A673 (cell line): ENCODE measurements at regions not wholly inside any gene's neighbourhood (a gene's known extent, or its start where the extent isn't known, plus 50 kb on each side); places are given as distances from the start of the nearest gene placed in this dataset.

Source experiments
- BruUV-seq: library from RNA; stranded (reverse); fragments of 400-500 nt; replicated peaks from 2 replicates; lab custom pipeline; 2021; lab: Mats Ljungman, UMichigan
- CTCF ChIA-PET: fragments of 300-600 bp; sonication (Branson Sonifier 250); formaldehyde crosslinking; loops from one replicate; lab custom pipeline; 2022; ENCODE audit warnings: antibody characterized with exemption; lab: Charles Lee
- POLR2A ChIA-PET: fragments of 300-600 bp; sonication (Branson Sonifier 250); formaldehyde crosslinking; loops from one replicate; lab custom pipeline; 2022; ENCODE audit warnings: antibody characterized with exemption; ENCODE audit not compliant: low non-redundant PET; lab: Charles Lee
- DNase-seq: peaks from one replicate; pipeline ENCODE4 v3.0.0-alpha.2; 2015; ENCODE audit warnings: low spot score
- H3K27ac ChIP-seq: fragments of 200-600 bp; sonication (generic); 2 replicates; pipeline ENCODE4 v1.5.1; 2016; ENCODE audit warnings: mixed run types, low read depth, mild to moderate bottlenecking, mixed read lengths, antibody characterized with exemption, low read length; ENCODE audit not compliant: poor library complexity, severe bottlenecking
- H3K27me3 ChIP-seq: fragments of 200-600 bp; sonication (generic); replicated peaks from 2 replicates; pipeline ENCODE4 v1.6.1; 2017; ENCODE audit warnings: mixed run types, low read depth, mild to moderate bottlenecking, mixed read lengths, antibody characterized with exemption, low read length; ENCODE audit not compliant: insufficient read depth, poor library complexity
- H3K36me3 ChIP-seq: fragments of 200-600 bp; sonication (generic); 2 replicates; pipeline ENCODE4 v1.6.1; 2016; ENCODE audit warnings: mixed run types, mild to moderate bottlenecking, mixed read lengths, antibody characterized with exemption, low read length; ENCODE audit not compliant: insufficient read depth, poor library complexity, severe bottlenecking
- H3K4me1 ChIP-seq: fragments of 200-600 bp; sonication (generic); 2 replicates; pipeline ENCODE4 v1.6.1; 2017; ENCODE audit warnings: mixed run types, mild to moderate bottlenecking, mixed read lengths, antibody characterized with exemption, low read length; ENCODE audit not compliant: insufficient read depth, poor library complexity, severe bottlenecking
- H3K4me3 ChIP-seq: fragments of 200-600 bp; sonication (generic); 2 replicates; pipeline ENCODE4 v1.5.1; 2016; ENCODE audit warnings: low read depth, mixed run types, mild to moderate bottlenecking, mixed read lengths, low read length; ENCODE audit not compliant: poor library complexity, severe bottlenecking
- H3K9me3 ChIP-seq: fragments of 200-600 bp; sonication (generic); 2 replicates; pipeline ENCODE4 v1.6.1; 2016; ENCODE audit warnings: mixed run types, low read depth, mild to moderate bottlenecking, mixed read lengths, antibody characterized with exemption, low read length; ENCODE audit not compliant: poor library complexity, severe bottlenecking
- EZH2 ChIP-seq: fragments of 200-600 bp; sonication (generic); IDR thresholded peaks from 2 replicates; pipeline ENCODE4 v1.6.1; 2017; ENCODE audit warnings: borderline replicate concordance, low read depth, mild to moderate bottlenecking, mixed read lengths, antibody characterized with exemption, low read length; ENCODE audit not compliant: poor library complexity, severe bottlenecking
- intact Hi-C: fragments of 100-400 bp; cut with micrococcal nuclease; formaldehyde crosslinking; loops from one replicate; pipeline ENCODE4 v1.10.0; 2022; ENCODE audit not compliant: unreplicated experiment
- TF ChIP-seq, protein P1 (sequence below): fragments of 300-800, 200-600 bp; sonication (generic); conservative IDR thresholded peaks from 2 replicates; pipeline ENCODE4 v1.5.1; 2017; ENCODE audit warnings: low read depth, mild to moderate bottlenecking, antibody characterized with exemption, low read length, moderate library complexity, mixed read lengths

DNA sequence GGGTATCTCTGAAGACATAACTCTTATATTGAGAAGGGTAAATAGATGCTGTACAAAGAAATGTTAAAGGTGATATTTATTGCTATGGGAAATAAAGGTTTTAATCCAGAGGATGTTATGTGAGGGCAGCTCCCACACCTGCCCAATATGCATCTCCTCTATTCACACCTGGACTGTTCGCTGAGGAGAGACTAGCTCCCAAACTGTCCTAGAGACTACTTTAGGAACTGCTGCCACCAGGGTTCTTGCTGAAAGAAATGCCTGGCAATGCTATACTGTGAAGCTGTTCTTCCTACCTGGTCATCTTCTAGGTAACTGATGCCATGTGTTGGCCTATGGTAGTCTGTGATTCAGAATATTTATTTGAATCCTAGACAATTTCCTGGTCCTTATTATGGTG, 1421.5 kb upstream of the SPRY2 start:
- no peak for DNase-seq
- ChIA-PET CTCF (no interaction called here), POLR2A (no interaction called here)
- H3K27me3 ChIP-seq: no peaks in the 10 kb centered on the region
- H3K36me3 ChIP-seq: no peaks in the 10 kb centered on the region
- no peaks in the 10 kb centered on the region for H3K4me1 ChIP-seq
- H3K27ac ChIP-seq: no peak overlapping the region
- no peak overlapping the region for H3K4me3 ChIP-seq
- BruUV-seq: no TSS peak
- no peaks in the 10 kb centered on the region for H3K9me3 ChIP-seq
- TF ChIP-seq EZH2: no peak
- TF ChIP-seq, protein P1, sequence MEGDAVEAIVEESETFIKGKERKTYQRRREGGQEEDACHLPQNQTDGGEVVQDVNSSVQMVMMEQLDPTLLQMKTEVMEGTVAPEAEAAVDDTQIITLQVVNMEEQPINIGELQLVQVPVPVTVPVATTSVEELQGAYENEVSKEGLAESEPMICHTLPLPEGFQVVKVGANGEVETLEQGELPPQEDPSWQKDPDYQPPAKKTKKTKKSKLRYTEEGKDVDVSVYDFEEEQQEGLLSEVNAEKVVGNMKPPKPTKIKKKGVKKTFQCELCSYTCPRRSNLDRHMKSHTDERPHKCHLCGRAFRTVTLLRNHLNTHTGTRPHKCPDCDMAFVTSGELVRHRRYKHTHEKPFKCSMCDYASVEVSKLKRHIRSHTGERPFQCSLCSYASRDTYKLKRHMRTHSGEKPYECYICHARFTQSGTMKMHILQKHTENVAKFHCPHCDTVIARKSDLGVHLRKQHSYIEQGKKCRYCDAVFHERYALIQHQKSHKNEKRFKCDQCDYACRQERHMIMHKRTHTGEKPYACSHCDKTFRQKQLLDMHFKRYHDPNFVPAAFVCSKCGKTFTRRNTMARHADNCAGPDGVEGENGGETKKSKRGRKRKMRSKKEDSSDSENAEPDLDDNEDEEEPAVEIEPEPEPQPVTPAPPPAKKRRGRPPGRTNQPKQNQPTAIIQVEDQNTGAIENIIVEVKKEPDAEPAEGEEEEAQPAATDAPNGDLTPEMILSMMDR: no peak
- intact Hi-C loops: no loop called here

- H3K4me3 ChIP-seq: no peak overlapping the region
- no peaks in the 10 kb centered on the region for H3K9me3 ChIP-seq
- H3K27ac ChIP-seq: no peak overlapping the region
- DNase-seq: no peak
- H3K27me3 ChIP-seq: no peaks in the 10 kb centered on the region
- ChIA-PET POLR2A (no interaction called here), CTCF (no interaction called here)
- H3K36me3 ChIP-seq: no peaks in the 10 kb centered on the region
- no peaks in the 10 kb centered on the region for H3K4me1 ChIP-seq
- TF ChIP-seq EZH2: no peak
- intact Hi-C loops: no loop called here
- BruUV-seq: no TSS peak
Observed at GRCh38 chr13:81760316-81760715, 1419.4 kb upstream of the SPRY2 start.

- TF ChIP-seq, protein P1: no peak
- TF ChIP-seq EZH2: no peak
- Histone ChIP-seq H3K4me3 (no peak overlapping the region), H3K4me1 (no peaks in the 10 kb centered on the region), H3K27ac (no peak overlapping the region), H3K36me3 (no peaks in the 10 kb centered on the region), H3K27me3 (no peaks in the 10 kb centered on the region), H3K9me3 (peaks cover 4% of the 10 kb centered on the region)
- ChIA-PET CTCF (no interaction called here), POLR2A (no interaction called here)
- intact Hi-C loops: loop anchor here (5.0 kb wide), 1 partner anchor 35 kb away; no protein-coding TSS in a partner anchor
- BruUV-seq: no TSS peak
- no peak for DNase-seq
Observed at GRCh38 chr13:81757348-81757970, 1416.5 kb upstream of the SPRY2 start.

DNA sequence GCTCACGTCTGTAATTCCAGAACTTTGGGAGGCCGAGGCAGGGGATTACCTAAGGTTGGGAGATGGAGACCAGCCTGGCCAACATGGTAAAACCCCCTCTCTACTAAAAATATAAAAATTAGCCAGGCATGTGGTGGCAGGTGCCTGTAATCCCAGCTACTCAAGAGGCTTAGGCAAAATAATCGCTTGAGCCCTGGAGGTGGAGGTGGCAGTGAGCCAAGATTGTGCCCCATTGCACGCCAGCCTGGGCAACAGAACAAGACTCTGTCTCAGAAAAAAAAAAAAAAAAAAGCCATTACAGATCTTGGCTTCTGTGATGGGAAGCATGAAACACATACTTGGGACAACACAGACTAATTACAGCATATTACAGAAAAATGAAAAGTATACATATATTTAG, 1404.5 kb upstream of the SPRY2 start:
- no peak for TF ChIP-seq EZH2
- TF ChIP-seq, protein P1: no peak
- CTCF ChIA-PET: no interaction called here
- BruUV-seq: no TSS peak
- no peaks in the 10 kb centered on the region for H3K9me3 ChIP-seq
- intact Hi-C loops: no loop called here
- no peaks in the 10 kb centered on the region for H3K36me3 ChIP-seq
- no peaks in the 10 kb centered on the region for H3K27me3 ChIP-seq
- POLR2A ChIA-PET: no interaction called here
- no peak overlapping the region for H3K27ac ChIP-seq
- no peak overlapping the region for H3K4me3 ChIP-seq
- no peak for DNase-seq
- no peaks in the 10 kb centered on the region for H3K4me1 ChIP-seq
